Adrenal gland (tissue), 5 donors: ENCODE measurements at regions not wholly inside any gene's neighbourhood (a gene's known extent, or its start where the extent isn't known, plus 50 kb on each side); places are given as distances from the start of the nearest gene placed in this dataset.

ENCODE experiments used
- CTCF ChIP-seq, 6 experiments: fragments of 450-650 bp in 4 of 6; fragments of 200-600 bp in 2 of 6; sonication (generic) in 1 of 6; IDR thresholded peaks; 1 replicate in 5 of 6; 2 replicates in 1 of 6; pipeline versions ENCODE4 v1.5.1 to v1.8.0; 2016 to 2021; ENCODE audit warnings: antibody characterized with exemption in 6 of 6, mild to moderate bottlenecking in 2 of 6, moderate library complexity in 1 of 6
- POLR2A ChIP-seq, 2 donors: fragments of 450-650 bp; IDR thresholded peaks; one replicate each; pipeline ENCODE4 v1.6.1; 2017; ENCODE audit warnings: antibody characterized with exemption in 2 of 2, mild to moderate bottlenecking in 2 of 2, moderate library complexity in 1 of 2
- donor health status: DM: no; HTN: no; CAD: no.

GRCh38 chr13:111944171-111944583 is 122.8 kb upstream of the SOX1 start:
- TF ChIP-seq CTCF (IDR thresholded peaks at IDR 0.05) = no peak
- TF ChIP-seq POLR2A (IDR thresholded peaks at IDR 0.05) = no peak
